Right lobe of liver (tissue), 6 donors: ENCODE measurements at regions not wholly inside any gene's neighbourhood (a gene's known extent, or its start where the extent isn't known, plus 50 kb on each side); places are given as distances from the start of the nearest gene placed in this dataset.

ENCODE experiments used
- ATAC-seq, 4 donors: fragments of 200-7000 bp; cut with Tn5 transposase; one replicate each; pipeline ENCODE4 v1.9.1; 2020; ENCODE audit warnings: mild to moderate bottlenecking in 4 of 4, moderate library complexity in 4 of 4
- DNase-seq, 3 donors: peaks; one replicate each; pipeline ENCODE4 v3.0.0-alpha.2; 2020
- H3K27ac ChIP-seq, 3 donors: fragments of 200-600 bp; one replicate each; pipeline ENCODE4 v1.8.0; 2022
- H3K27me3 ChIP-seq, 2 donors: fragments of 200-600 bp; one replicate each; pipeline ENCODE4 v1.8.0; 2022
- H3K36me3 ChIP-seq, 4 donors: fragments of 200-600 bp; sonication (generic) in 1 of 4; one replicate each; pipeline versions ENCODE4 v1.5.1 to v1.8.0; 2017 to 2022; ENCODE audit warnings: control low read depth in 1 of 4
- H3K4me1 ChIP-seq, 4 donors: fragments of 200-600 bp; sonication (generic) in 1 of 4; one replicate each; pipeline versions ENCODE4 v1.5.1 to v1.8.0; 2017 to 2022; ENCODE audit warnings: control low read depth in 1 of 4
- H3K4me3 ChIP-seq, 3 donors: fragments of 200-600 bp; one replicate each; pipeline ENCODE4 v1.8.0; 2022
- H3K9me3 ChIP-seq, 4 donors: fragments of 200-600 bp; sonication (generic) in 1 of 4; one replicate each; pipeline versions ENCODE4 v1.5.1 to v1.8.0; 2017 to 2022; ENCODE audit warnings: control low read depth in 1 of 4
- CTCF ChIP-seq, 4 donors: fragments of 200-600 bp in 3 of 4; fragments of 450-650 bp in 1 of 4; IDR thresholded peaks; one replicate each; pipeline versions ENCODE4 v1.5.1 to v1.8.0; 2016 to 2022; ENCODE audit warnings: antibody characterized with exemption in 4 of 4, mild to moderate bottlenecking in 2 of 4
- POLR2A ChIP-seq: fragments of 450-650 bp; IDR thresholded peaks from one replicate; pipeline ENCODE4 v1.6.1; 2017; ENCODE audit warnings: antibody characterized with exemption, mild to moderate bottlenecking
- WGBS: methylation state at CpG from one replicate; pipeline ENCODE4 v1.1.6; 2018; ENCODE audit warnings: low coverage, low lambda C conversion rate; ENCODE audit not compliant: insufficient coverage; ENCODE audit errors: missing lambda C conversion rate; 5-methylcytosine and 5-hydroxymethylcytosine counted together
- intact Hi-C, 2 donors: fragments of 100-400 bp; cut with DNase I; formaldehyde crosslinking; loops; one replicate each; pipeline versions ENCODE4 v1.11.2 to v1.14.1; 2022
- donor health status: DM: no; HTN: yes; CAD: no.
- donor health status: DM: no; HTN: no; CAD: no.
- donor health status: DM: no; HTN: no; CAD: no.
- donor health status: DM: no; HTN: yes; CAD: no.
- donor health status: DM: no; HTN: yes; CAD: no.

- H3K27ac ChIP-seq = no peak overlapping the region
- DNase-seq = no peak
- TF ChIP-seq CTCF (IDR thresholded peaks at IDR 0.05) (no peak), POLR2A (no peak)
- ATAC-seq = peak in 1 of 4 donors; percentile 8
- no peaks in the 10 kb centered on the region for H3K27me3 ChIP-seq
- H3K4me1 ChIP-seq = no peaks in the 10 kb centered on the region
- intact Hi-C loops = no loop called here
- no peaks in the 10 kb centered on the region for H3K9me3 ChIP-seq
- H3K4me3 ChIP-seq = no peak overlapping the region
- WGBS = 49% methylated on average over 3 of the region's 9 CpGs
- no peaks in the 10 kb centered on the region for H3K36me3 ChIP-seq
These were observed 204.2 kb downstream of the ANKRD60 start for GRCh38 chr20:58024241-58024721.

GRCh38 chr20:58023781-58024180 is 204.7 kb downstream of the ANKRD60 start:
- no peaks in the 10 kb centered on the region for H3K9me3 ChIP-seq
- no peaks in the 10 kb centered on the region for H3K27me3 ChIP-seq
- WGBS = 60% methylated on average over 1 of the region's 5 CpGs
- H3K27ac ChIP-seq = no peak overlapping the region
- no peak for TF ChIP-seq POLR2A
- H3K4me1 ChIP-seq = no peaks in the 10 kb centered on the region
- intact Hi-C loops = no loop called here
- H3K36me3 ChIP-seq = no peaks in the 10 kb centered on the region
- no peak overlapping the region for H3K4me3 ChIP-seq
- DNase-seq = no peak
- ATAC-seq = no peak

GRCh38 chr20:58023346-58023745 is 205.1 kb downstream of the ANKRD60 start:
- ATAC-seq (no peak), DNase-seq (peak in 1 of 3 donors; percentile 34)
- 53% methylated on average over 2 of the region's 9 CpGs for WGBS
- Histone ChIP-seq H3K27ac (no peak overlapping the region), H3K27me3 (no peaks in the 10 kb centered on the region), H3K4me3 (no peak overlapping the region), H3K36me3 (no peaks in the 10 kb centered on the region), H3K9me3 (no peaks in the 10 kb centered on the region), H3K4me1 (no peaks in the 10 kb centered on the region)
- intact Hi-C loops = no loop called here
- TF ChIP-seq CTCF (IDR thresholded peaks at IDR 0.05) (no peak), POLR2A (no peak)

GRCh38 chr20:58022711-58023110 is 205.7 kb downstream of the ANKRD60 start:
- Histone ChIP-seq H3K27me3 (no peaks in the 10 kb centered on the region), H3K4me3 (no peak overlapping the region), H3K9me3 (no peaks in the 10 kb centered on the region), H3K27ac (no peak overlapping the region), H3K4me1 (no peaks in the 10 kb centered on the region), H3K36me3 (no peaks in the 10 kb centered on the region)
- WGBS = 43% methylated on average over 3 of the region's 3 CpGs
- TF ChIP-seq CTCF (IDR thresholded peaks at IDR 0.05) = no peak
- no peak for TF ChIP-seq POLR2A
- intact Hi-C loops = no loop called here
- ATAC-seq (no peak), DNase-seq (peak in 1 of 3 donors; percentile 8)

GRCh38 chr20:58021481-58021880 is 207.0 kb downstream of the ANKRD60 start:
- Histone ChIP-seq H3K9me3 (no peaks in the 10 kb centered on the region), H3K4me3 (no peak overlapping the region), H3K27me3 (no peaks in the 10 kb centered on the region), H3K4me1 (no peaks in the 10 kb centered on the region), H3K27ac (no peak overlapping the region), H3K36me3 (no peaks in the 10 kb centered on the region)
- intact Hi-C loops = no loop called here
- TF ChIP-seq CTCF (IDR thresholded peaks at IDR 0.05) = no peak
- no peak for TF ChIP-seq POLR2A
- ATAC-seq (no peak), DNase-seq (peak in 1 of 3 donors; percentile 49)
- WGBS = 0% methylated on average over 1 of the region's 7 CpGs
